GM18505 (cell line): ENCODE measurements at regions not wholly inside any gene's neighbourhood (a gene's known extent, or its start where the extent isn't known, plus 50 kb on each side); places are given as distances from the start of the nearest gene placed in this dataset.
"Not testable (repeated sequence)": the region's sequence is repeated elsewhere in the genome, so short reads cannot be mapped to it uniquely, and the experiment has no call there.

Source experiments
- ATAC-seq: cut with Tn5 transposase; IDR thresholded peaks from one replicate; pipeline ENCODE4 v1.9.1; 2021; ENCODE audit not compliant: unreplicated experiment
- POLR2A ChIP-seq: IDR thresholded peaks from 4 replicates; pipeline ENCODE4 v1.6.1; 2011; ENCODE audit warnings: borderline replicate concordance; ENCODE audit not compliant: insufficient read depth, insufficient read length; ENCODE audit errors: extremely low read depth

GRCh38 chr5:37975531-37975930 lies 135.7 kb upstream of the GDNF start:
- no peak for TF ChIP-seq POLR2A
- no peak for ATAC-seq

GRCh38 chr5:37971483-37972024 lies 131.7 kb upstream of the GDNF start:
- no peak for ATAC-seq
- TF ChIP-seq POLR2A, result no peak

GRCh38 chr5:37966871-37967270 lies 127.0 kb upstream of the GDNF start:
- ATAC-seq, result no peak

GRCh38 chr5:37966291-37966690 lies 126.5 kb upstream of the GDNF start:
- TF ChIP-seq POLR2A, result no peak
- ATAC-seq, result no peak

More at GRCh38 chr5:37966871-37967270, 127.0 kb upstream of the GDNF start:
- no peak for TF ChIP-seq POLR2A

GRCh38 chr5:37962389-37962788 lies 122.5 kb upstream of the GDNF start:
- no peak for ATAC-seq
- no peak for TF ChIP-seq POLR2A

GRCh38 chr5:37957218-37957617 lies 117.4 kb upstream of the GDNF start:
- no peak for ATAC-seq
- TF ChIP-seq POLR2A, result no peak

- TF ChIP-seq POLR2A, result no peak
- no peak for ATAC-seq
Measured at GRCh38 chr5:37955748-37956147, 115.9 kb upstream of the GDNF start.

GRCh38 chr5:37954561-37954960 lies 114.7 kb upstream of the GDNF start:
- no peak for ATAC-seq
- no peak for TF ChIP-seq POLR2A

- TF ChIP-seq POLR2A, result no peak
- ATAC-seq, result no peak
Measured at GRCh38 chr5:37951946-37952721, 112.3 kb upstream of the GDNF start.

- no peak for TF ChIP-seq POLR2A
- no peak for ATAC-seq
Measured at GRCh38 chr5:37950436-37950835, 110.6 kb upstream of the GDNF start.

- no peak for ATAC-seq
- TF ChIP-seq POLR2A, result no peak
Measured at GRCh38 chr5:37945446-37945845, 105.6 kb upstream of the GDNF start.

- ATAC-seq, result not testable (repeated sequence)
Measured at GRCh38 chr5:37943136-37943535, 103.3 kb upstream of the GDNF start.

GRCh38 chr5:37940931-37941623 lies 101.2 kb upstream of the GDNF start:
- ATAC-seq, result no peak
- no peak for TF ChIP-seq POLR2A

GRCh38 chr5:37938861-37939260 lies 99.0 kb upstream of the GDNF start:
- ATAC-seq, result no peak
- TF ChIP-seq POLR2A, result no peak
